ENCODE measurements at regions not wholly inside any gene's neighbourhood (a gene's known extent, or its start where the extent isn't known, plus 50 kb on each side); places are given as distances from the start of the nearest gene placed in this dataset.

GRCh38 chr13:34128661-34129060 lies 310.7 kb downstream of the RFC3 start:
- no peak overlapping the region for H2BK15ac ChIP-seq (ENCODE audit: low read depth, low read length)
- H4K5ac ChIP-seq (ENCODE audit: low read depth, low read length): no peak overlapping the region
- H3K23ac ChIP-seq (ENCODE audit: low read depth, low read length): no peak overlapping the region
- no peak overlapping the region for H4K91ac ChIP-seq (ENCODE audit: insufficient read depth, low read depth, low read length)
- H3K4me3 ChIP-seq (ENCODE audit: insufficient read depth, low read depth, low read length): no peak overlapping the region
- no peak overlapping the region for H2AFZ ChIP-seq (replicated peaks; ENCODE audit: low read length, poor library complexity)
- in situ Hi-C loops (cut with MboI; ENCODE audit: low sequenced_read_pairs): no loop called here
- H3K9me1 ChIP-seq (ENCODE audit: insufficient read depth, low read length): no peaks in the 10 kb centered on the region
- ATAC-seq (ENCODE audit: low read depth): no peak
- ChIA-PET POLR2A (ENCODE audit: unreplicated experiment) (no interaction called here), CTCF (no interaction called here)
- H4K20me1 ChIP-seq (ENCODE audit: insufficient read depth, low read length): no peaks in the 10 kb centered on the region
- H2BK120ac ChIP-seq (ENCODE audit: low read depth, low read length): no peak overlapping the region
- H3K18ac ChIP-seq (ENCODE audit: low read depth, low read length): no peak overlapping the region
- H3K14ac ChIP-seq (replicated peaks; ENCODE audit: low read depth, low read length): no peak overlapping the region
- H3K79me1 ChIP-seq (ENCODE audit: low read depth in 1 of 2, low read length in 2 of 2): no peaks in the 10 kb centered on the region
- no TSS peak for BruUV-seq (replicated peaks)
- no peak for DNase-seq
- dilution Hi-C loops (cut with HindIII; ENCODE audit: low sequenced_read_pairs, unreplicated experiment): no loop called here
- no peaks in the 10 kb centered on the region for H3K36me3 ChIP-seq (ENCODE audit: control insufficient read depth, insufficient read depth, low read length)
- H3K4me2 ChIP-seq (ENCODE audit: low read depth, low read length): no peak overlapping the region
- H3K27me3 ChIP-seq (ENCODE audit: control insufficient read depth, insufficient read depth, low read length): no peaks in the 10 kb centered on the region
- no peak overlapping the region for H4K8ac ChIP-seq (ENCODE audit: low read depth in 2 of 2, low read length in 2 of 2)
- no peak overlapping the region for H3K9ac ChIP-seq (ENCODE audit: low read depth, low read length)
- no peaks in the 10 kb centered on the region for H3K4me1 ChIP-seq (ENCODE audit: control insufficient read depth, insufficient read depth, low read length)
- no peak overlapping the region for H3K27ac ChIP-seq (ENCODE audit: insufficient read depth, low read length)
- H3K56ac ChIP-seq (ENCODE audit: extremely low read depth, insufficient read depth, low read length): no peak overlapping the region
- TF ChIP-seq FOS (IDR thresholded peaks at IDR 0.05; ENCODE audit: low read depth, low read length) (no peak), MXI1 (IDR thresholded peaks at IDR 0.05; ENCODE audit: borderline replicate concordance, low read depth, low read length) (no peak), POLR2A (IDR thresholded peaks at IDR 0.05; ENCODE audit: low read depth, low read length) (no peak), MAZ (IDR thresholded peaks at IDR 0.05; ENCODE audit: borderline replicate concordance, low read depth, low read length) (no peak), NFE2L2 (IDR thresholded peaks at IDR 0.05; ENCODE audit: low read depth, low read length) (no peak), RAD21 (IDR thresholded peaks at IDR 0.05; ENCODE audit: low read length) (no peak), MAFK (IDR thresholded peaks at IDR 0.05; ENCODE audit: low read depth, low read length) (no peak)
- TF ChIP-seq, protein P1, sequence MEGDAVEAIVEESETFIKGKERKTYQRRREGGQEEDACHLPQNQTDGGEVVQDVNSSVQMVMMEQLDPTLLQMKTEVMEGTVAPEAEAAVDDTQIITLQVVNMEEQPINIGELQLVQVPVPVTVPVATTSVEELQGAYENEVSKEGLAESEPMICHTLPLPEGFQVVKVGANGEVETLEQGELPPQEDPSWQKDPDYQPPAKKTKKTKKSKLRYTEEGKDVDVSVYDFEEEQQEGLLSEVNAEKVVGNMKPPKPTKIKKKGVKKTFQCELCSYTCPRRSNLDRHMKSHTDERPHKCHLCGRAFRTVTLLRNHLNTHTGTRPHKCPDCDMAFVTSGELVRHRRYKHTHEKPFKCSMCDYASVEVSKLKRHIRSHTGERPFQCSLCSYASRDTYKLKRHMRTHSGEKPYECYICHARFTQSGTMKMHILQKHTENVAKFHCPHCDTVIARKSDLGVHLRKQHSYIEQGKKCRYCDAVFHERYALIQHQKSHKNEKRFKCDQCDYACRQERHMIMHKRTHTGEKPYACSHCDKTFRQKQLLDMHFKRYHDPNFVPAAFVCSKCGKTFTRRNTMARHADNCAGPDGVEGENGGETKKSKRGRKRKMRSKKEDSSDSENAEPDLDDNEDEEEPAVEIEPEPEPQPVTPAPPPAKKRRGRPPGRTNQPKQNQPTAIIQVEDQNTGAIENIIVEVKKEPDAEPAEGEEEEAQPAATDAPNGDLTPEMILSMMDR (conservative IDR thresholded peaks at IDR 0.05; ENCODE audit: low read depth, low read length): no peak
- intact Hi-C loops (cut with micrococcal nuclease): no loop called here
- H2AK5ac ChIP-seq (ENCODE audit: low read depth, low read length): no peak overlapping the region
- H3K4ac ChIP-seq (ENCODE audit: low read depth, low read length): no peak overlapping the region
- no peak overlapping the region for H2BK20ac ChIP-seq (ENCODE audit: low read depth, low read length)
- WGBS, 2 experiments (ENCODE audit: extremely low coverage in 2 of 2, insufficient read length in 1 of 2): no CpG with 5 or more reads among the region's 3 CpGs
- H2AK9ac ChIP-seq (replicated peaks; ENCODE audit: low read depth, low read length, poor library complexity): no peak overlapping the region
- H2BK5ac ChIP-seq (ENCODE audit: low read depth, low read length, poor library complexity, severe bottlenecking): no peak overlapping the region
- no peaks in the 10 kb centered on the region for H3K9me3 ChIP-seq (ENCODE audit: control insufficient read depth, insufficient read depth, low read length)

Measured in IMR-90 (cell line).